ENCODE measurements at regions not wholly inside any gene's neighbourhood (a gene's known extent, or its start where the extent isn't known, plus 50 kb on each side); places are given as distances from the start of the nearest gene placed in this dataset.

- no peak for TF ChIP-seq CTCF (IDR thresholded peaks at IDR 0.05; ENCODE audit: insufficient read depth, low read length)
- DNase-seq (ENCODE audit: low read depth) = peak; percentile 92
- H3K4me3 ChIP-seq (ENCODE audit: low read depth, low read length) = no peak overlapping the region
Measured at GRCh38 chr1:67978890-67979516, 71.4 kb downstream of the DIRAS3 start.

- TF ChIP-seq CTCF (IDR thresholded peaks at IDR 0.05; ENCODE audit: insufficient read depth, low read length) = no peak
- no peak overlapping the region for H3K4me3 ChIP-seq (ENCODE audit: low read depth, low read length)
- no peak for DNase-seq (ENCODE audit: low read depth)
Measured at GRCh38 chr1:67977756-67978155, 72.7 kb downstream of the DIRAS3 start.

GRCh38 chr1:67973051-67973450 lies 77.4 kb downstream of the DIRAS3 start:
- no peak overlapping the region for H3K4me3 ChIP-seq (ENCODE audit: low read depth, low read length)
- no peak for DNase-seq (ENCODE audit: low read depth)
- no peak for TF ChIP-seq CTCF (IDR thresholded peaks at IDR 0.05; ENCODE audit: insufficient read depth, low read length)

- TF ChIP-seq CTCF (IDR thresholded peaks at IDR 0.05; ENCODE audit: insufficient read depth, low read length) = no peak
- H3K4me3 ChIP-seq (ENCODE audit: low read depth, low read length) = no peak overlapping the region
- DNase-seq (ENCODE audit: low read depth) = peak; percentile 74
Measured at GRCh38 chr1:67970088-67970487, 80.3 kb downstream of the DIRAS3 start.

GRCh38 chr1:67969446-67969845 lies 81.0 kb downstream of the DIRAS3 start:
- no peak for DNase-seq (ENCODE audit: low read depth)
- no peak overlapping the region for H3K4me3 ChIP-seq (ENCODE audit: low read depth, low read length)

GRCh38 chr1:67966666-67967009 lies 83.8 kb downstream of the DIRAS3 start:
- no peak for DNase-seq (ENCODE audit: low read depth)
- TF ChIP-seq CTCF (IDR thresholded peaks at IDR 0.05; ENCODE audit: insufficient read depth, low read length) = no peak

More at GRCh38 chr1:67969446-67969845, 81.0 kb downstream of the DIRAS3 start:
- no peak for TF ChIP-seq CTCF (IDR thresholded peaks at IDR 0.05; ENCODE audit: insufficient read depth, low read length)

More at GRCh38 chr1:67966666-67967009, 83.8 kb downstream of the DIRAS3 start:
- no peak overlapping the region for H3K4me3 ChIP-seq (ENCODE audit: low read depth, low read length)
